HFFc6 (cell line): ENCODE measurements at regions not wholly inside any gene's neighbourhood (a gene's known extent, or its start where the extent isn't known, plus 50 kb on each side); places are given as distances from the start of the nearest gene placed in this dataset.

ENCODE experiments used
- DNase-seq: peaks from one replicate; pipeline ENCODE4 v3.0.0-alpha.2; 2018
- H3K27ac Mint-ChIP-seq: 2 replicates; pipeline ENCODE4 v1.8.0; 2020; ENCODE audit warnings: mild to moderate bottlenecking, mixed read lengths
- H3K27me3 Mint-ChIP-seq: 2 replicates; pipeline ENCODE4 v1.8.0; 2021; ENCODE audit warnings: mild to moderate bottlenecking, moderate library complexity, mixed read lengths; ENCODE audit not compliant: insufficient read depth
- H3K36me3 Mint-ChIP-seq: 2 replicates; pipeline ENCODE4 v1.8.0; 2021; ENCODE audit warnings: low read depth, mixed read lengths
- H3K4me1 Mint-ChIP-seq: 2 replicates; pipeline ENCODE4 v1.8.0; 2020; ENCODE audit warnings: low read depth, mixed read lengths
- H3K4me3 Mint-ChIP-seq: 2 replicates; pipeline ENCODE4 v1.8.0; 2020; ENCODE audit warnings: mild to moderate bottlenecking, moderate library complexity, mixed read lengths
- H3K9me3 Mint-ChIP-seq: 2 replicates; pipeline ENCODE4 v1.8.0; 2020; ENCODE audit warnings: mild to moderate bottlenecking, mixed read lengths
- CTCF ChIP-seq: fragments of 200-600 bp; sonication (generic); IDR thresholded peaks from 2 replicates; pipeline ENCODE4 v1.5.0; 2021; ENCODE audit warnings: antibody characterized with exemption, mild to moderate bottlenecking

GRCh38 chr15:69946870-69947269 is 150.8 kb downstream of the TLE3 start:
- no peaks in the 10 kb centered on the region for H3K9me3 Mint-ChIP-seq
- no peaks in the 10 kb centered on the region for H3K36me3 Mint-ChIP-seq
- H3K4me3 Mint-ChIP-seq = no peak overlapping the region
- H3K27ac Mint-ChIP-seq = no peak overlapping the region
- peaks cover 22% of the 10 kb centered on the region for H3K27me3 Mint-ChIP-seq
- H3K4me1 Mint-ChIP-seq = no peaks in the 10 kb centered on the region
- no peak for DNase-seq
- TF ChIP-seq CTCF = no peak

GRCh38 chr15:69947394-69947793 is 150.3 kb downstream of the TLE3 start:
- Mint-ChIP-seq H3K27me3 (peaks cover 17% of the 10 kb centered on the region), H3K36me3 (no peaks in the 10 kb centered on the region), H3K4me1 (no peaks in the 10 kb centered on the region), H3K9me3 (no peaks in the 10 kb centered on the region), H3K27ac (no peak overlapping the region), H3K4me3 (no peak overlapping the region)
- DNase-seq = no peak
- TF ChIP-seq CTCF = no peak

GRCh38 chr15:69949485-69949884 is 148.2 kb downstream of the TLE3 start:
- Mint-ChIP-seq H3K4me3 (no peak overlapping the region), H3K9me3 (no peaks in the 10 kb centered on the region), H3K4me1 (no peaks in the 10 kb centered on the region), H3K27ac (no peak overlapping the region), H3K27me3 (peaks cover 17% of the 10 kb centered on the region), H3K36me3 (no peaks in the 10 kb centered on the region)
- TF ChIP-seq CTCF = no peak
- no peak for DNase-seq

- Mint-ChIP-seq H3K27ac (no peak overlapping the region), H3K9me3 (no peaks in the 10 kb centered on the region), H3K4me1 (no peaks in the 10 kb centered on the region), H3K4me3 (no peak overlapping the region), H3K36me3 (no peaks in the 10 kb centered on the region), H3K27me3 (peaks cover 25% of the 10 kb centered on the region)
- no peak for DNase-seq
- no peak for TF ChIP-seq CTCF
These were observed 146.3 kb downstream of the TLE3 start for GRCh38 chr15:69951256-69951897.

GRCh38 chr15:69951898-69952555 is 145.7 kb downstream of the TLE3 start:
- Mint-ChIP-seq H3K27me3 (peaks cover 25% of the 10 kb centered on the region), H3K4me1 (no peaks in the 10 kb centered on the region), H3K36me3 (no peaks in the 10 kb centered on the region), H3K27ac (no peak overlapping the region), H3K9me3 (no peaks in the 10 kb centered on the region), H3K4me3 (no peak overlapping the region)
- TF ChIP-seq CTCF = peak; percentile 23; the same call in 1 of the 2 replicates
- DNase-seq = peak; percentile 19
